ENCODE measurements at regions not wholly inside any gene's neighbourhood (a gene's known extent, or its start where the extent isn't known, plus 50 kb on each side); places are given as distances from the start of the nearest gene placed in this dataset.
A peak's percentile ranks its signal among the peaks of the same experiment; 100 is the strongest.

- POLR2A ChIA-PET: interaction anchor here in 1 of 2 donors (0.5 kb wide), 1 partner anchor 28 kb away, joined by 4 read pairs; no protein-coding TSS in a partner anchor
- no peak for ATAC-seq (replicated peaks in 1 of 4)
These were observed 89.6 kb downstream of the LEPR start for GRCh38 chr1:65509912-65510680.

GRCh38 chr1:65510961-65511360, 90.5 kb downstream of the LEPR start:
- no peak overlapping the region for H3K4me3 Mint-ChIP-seq
- no peaks in the 10 kb centered on the region for H3K36me3 ChIP-seq (ENCODE audit: control insufficient read depth in 2 of 2, extremely low read depth in 1 of 2, insufficient read depth in 1 of 2, low read length in 1 of 2)

More at GRCh38 chr1:65509912-65510680, 89.6 kb downstream of the LEPR start:
- Histone ChIP-seq H3K4me1 (ENCODE audit: control insufficient read depth in 1 of 2, extremely low read depth in 1 of 2, insufficient read depth in 2 of 2, low read length in 2 of 2) (no peaks in the 10 kb centered on the region), H3K9me3 (no peaks in the 10 kb centered on the region), H3K27ac (ENCODE audit: low read length) (no peak overlapping the region), H3K27me3 (replicated peaks in 1 of 2; ENCODE audit: control insufficient read depth in 2 of 2, extremely low read depth in 1 of 2, insufficient read depth in 2 of 2, low read length in 1 of 2) (no peaks in the 10 kb centered on the region), H3K36me3 (ENCODE audit: control insufficient read depth in 2 of 2, extremely low read depth in 1 of 2, insufficient read depth in 1 of 2, low read length in 1 of 2) (no peaks in the 10 kb centered on the region), H3K4me3 (ENCODE audit: control insufficient read depth in 1 of 2, extremely low read depth in 1 of 2, low read length in 1 of 2) (no peak overlapping the region)
- Mint-ChIP-seq H3K4me1 (no peaks in the 10 kb centered on the region), H3K36me3 (no peaks in the 10 kb centered on the region), H3K27me3 (peaks cover 0 to 1% of the 10 kb centered on the region in 2 donors), H3K27ac (no peak overlapping the region), H3K9me3 (no peaks in the 10 kb centered on the region), H3K4me3 (no peak overlapping the region)
- CTCF ChIA-PET: no interaction called here
- WGBS (ENCODE audit: insufficient coverage): 80% methylated on average over 2 of the region's 5 CpGs
- DNase-seq: no peak

GRCh38 chr1:65512383-65512782, 91.9 kb downstream of the LEPR start:
- POLR2A ChIA-PET: no interaction called here
- ATAC-seq (replicated peaks in 1 of 4): no peak

More at GRCh38 chr1:65510961-65511360, 90.5 kb downstream of the LEPR start:
- no peaks in the 10 kb centered on the region for H3K9me3 ChIP-seq
- no CpG with 5 or more reads among the region's 1 CpG for WGBS (ENCODE audit: insufficient coverage)
- no peak overlapping the region for H3K4me3 ChIP-seq (ENCODE audit: control insufficient read depth in 1 of 2, extremely low read depth in 1 of 2, low read length in 1 of 2)
- no peak for ATAC-seq (replicated peaks in 1 of 4)
- no peaks in the 10 kb centered on the region for H3K27me3 ChIP-seq (replicated peaks in 1 of 2; ENCODE audit: control insufficient read depth in 2 of 2, extremely low read depth in 1 of 2, insufficient read depth in 2 of 2, low read length in 1 of 2)
- POLR2A ChIA-PET: no interaction called here
- Mint-ChIP-seq H3K36me3 (no peaks in the 10 kb centered on the region), H3K9me3 (no peaks in the 10 kb centered on the region), H3K27me3 (peaks cover 0 to 1% of the 10 kb centered on the region in 2 donors), H3K27ac (no peak overlapping the region), H3K4me1 (no peaks in the 10 kb centered on the region)
- no peak for DNase-seq
- H3K27ac ChIP-seq (ENCODE audit: low read length): no peak overlapping the region
- CTCF ChIA-PET: no interaction called here
- H3K4me1 ChIP-seq (ENCODE audit: control insufficient read depth in 1 of 2, extremely low read depth in 1 of 2, insufficient read depth in 2 of 2, low read length in 2 of 2): no peaks in the 10 kb centered on the region

GRCh38 chr1:65512967-65513780, 92.7 kb downstream of the LEPR start:
- H3K27ac Mint-ChIP-seq: no peak overlapping the region
- ATAC-seq (replicated peaks in 1 of 4) (no peak), DNase-seq (no peak)
- no peak overlapping the region for H3K4me3 ChIP-seq (ENCODE audit: control insufficient read depth in 1 of 2, extremely low read depth in 1 of 2, low read length in 1 of 2)
- no peaks in the 10 kb centered on the region for H3K4me1 Mint-ChIP-seq
- no peaks in the 10 kb centered on the region for H3K4me1 ChIP-seq (ENCODE audit: control insufficient read depth in 1 of 2, extremely low read depth in 1 of 2, insufficient read depth in 2 of 2, low read length in 2 of 2)
- no peak overlapping the region for H3K27ac ChIP-seq (ENCODE audit: low read length)
- H3K4me3 Mint-ChIP-seq: no peak overlapping the region
- no CpG with 5 or more reads among the region's 1 CpG for WGBS (ENCODE audit: insufficient coverage)
- no peaks in the 10 kb centered on the region for H3K9me3 ChIP-seq
- no peaks in the 10 kb centered on the region for H3K36me3 ChIP-seq (ENCODE audit: control insufficient read depth in 2 of 2, extremely low read depth in 1 of 2, insufficient read depth in 1 of 2, low read length in 1 of 2)
- H3K36me3 Mint-ChIP-seq: no peaks in the 10 kb centered on the region
- no peaks in the 10 kb centered on the region for H3K9me3 Mint-ChIP-seq
- POLR2A ChIA-PET: interaction anchor here in 1 of 2 donors (0.6 kb wide), 1 partner anchor 1147 kb away, joined by 3 read pairs; no protein-coding TSS in a partner anchor
- CTCF ChIA-PET: no interaction called here
- peaks cover 0 to 1% of the 10 kb centered on the region in 2 donors for H3K27me3 Mint-ChIP-seq
- H3K27me3 ChIP-seq (replicated peaks in 1 of 2; ENCODE audit: control insufficient read depth in 2 of 2, extremely low read depth in 1 of 2, insufficient read depth in 2 of 2, low read length in 1 of 2): no peaks in the 10 kb centered on the region

More at GRCh38 chr1:65512383-65512782, 91.9 kb downstream of the LEPR start:
- WGBS (ENCODE audit: insufficient coverage): 88% methylated on average over 2 of the region's 4 CpGs
- Histone ChIP-seq H3K27ac (ENCODE audit: low read length) (no peak overlapping the region), H3K4me3 (ENCODE audit: control insufficient read depth in 1 of 2, extremely low read depth in 1 of 2, low read length in 1 of 2) (no peak overlapping the region), H3K27me3 (replicated peaks in 1 of 2; ENCODE audit: control insufficient read depth in 2 of 2, extremely low read depth in 1 of 2, insufficient read depth in 2 of 2, low read length in 1 of 2) (no peaks in the 10 kb centered on the region), H3K9me3 (no peaks in the 10 kb centered on the region), H3K36me3 (ENCODE audit: control insufficient read depth in 2 of 2, extremely low read depth in 1 of 2, insufficient read depth in 1 of 2, low read length in 1 of 2) (no peaks in the 10 kb centered on the region), H3K4me1 (ENCODE audit: control insufficient read depth in 1 of 2, extremely low read depth in 1 of 2, insufficient read depth in 2 of 2, low read length in 2 of 2) (no peaks in the 10 kb centered on the region)
- peaks cover 0 to 1% of the 10 kb centered on the region in 2 donors for H3K27me3 Mint-ChIP-seq
- H3K4me1 Mint-ChIP-seq: no peaks in the 10 kb centered on the region
- no peak overlapping the region for H3K4me3 Mint-ChIP-seq
- no peaks in the 10 kb centered on the region for H3K36me3 Mint-ChIP-seq
- DNase-seq: no peak
- H3K27ac Mint-ChIP-seq: no peak overlapping the region
- no peaks in the 10 kb centered on the region for H3K9me3 Mint-ChIP-seq
- CTCF ChIA-PET: no interaction called here

GRCh38 chr1:65514041-65514440, 93.6 kb downstream of the LEPR start:
- Histone ChIP-seq H3K36me3 (ENCODE audit: control insufficient read depth in 2 of 2, extremely low read depth in 1 of 2, insufficient read depth in 1 of 2, low read length in 1 of 2) (no peaks in the 10 kb centered on the region), H3K27ac (ENCODE audit: low read length) (no peak overlapping the region), H3K4me3 (ENCODE audit: control insufficient read depth in 1 of 2, extremely low read depth in 1 of 2, low read length in 1 of 2) (no peak overlapping the region), H3K27me3 (replicated peaks in 1 of 2; ENCODE audit: control insufficient read depth in 2 of 2, extremely low read depth in 1 of 2, insufficient read depth in 2 of 2, low read length in 1 of 2) (no peaks in the 10 kb centered on the region), H3K9me3 (no peaks in the 10 kb centered on the region), H3K4me1 (ENCODE audit: control insufficient read depth in 1 of 2, extremely low read depth in 1 of 2, insufficient read depth in 2 of 2, low read length in 2 of 2) (no peaks in the 10 kb centered on the region)
- ATAC-seq (replicated peaks in 1 of 4) (no peak), DNase-seq (no peak)
- Mint-ChIP-seq H3K36me3 (no peaks in the 10 kb centered on the region), H3K4me3 (no peak overlapping the region), H3K4me1 (no peaks in the 10 kb centered on the region), H3K9me3 (no peaks in the 10 kb centered on the region), H3K27me3 (peaks cover 0 to 1% of the 10 kb centered on the region in 2 donors), H3K27ac (no peak overlapping the region)
- CTCF ChIA-PET: no interaction called here
- WGBS (ENCODE audit: insufficient coverage): 100% methylated on average over 1 of the region's 2 CpGs
- POLR2A ChIA-PET: interaction anchor here in 1 of 2 donors (0.6 kb wide), 1 partner anchor 1146 kb away, joined by 3 read pairs; no protein-coding TSS in a partner anchor

GRCh38 chr1:65524931-65525265, 104.4 kb downstream of the LEPR start:
- WGBS (ENCODE audit: insufficient coverage): 10% methylated on average over 2 of the region's 5 CpGs
- no peak overlapping the region for H3K27ac ChIP-seq (ENCODE audit: low read length)
- Mint-ChIP-seq H3K27me3 (peaks cover 40 to 44% of the 10 kb centered on the region in 2 donors), H3K27ac (no peak overlapping the region), H3K4me3 (peak overlapping the region; percentile 13 to 48 (median 37)), H3K36me3 (peaks cover 8% of the 10 kb centered on the region), H3K4me1 (peaks cover 0 to 8% (median 7%) of the 10 kb centered on the region in 3 donors), H3K9me3 (peaks cover 0 to 3% (median 0%) of the 10 kb centered on the region in 3 donors)
- H3K9me3 ChIP-seq: no peaks in the 10 kb centered on the region
- H3K4me1 ChIP-seq (ENCODE audit: control insufficient read depth in 1 of 2, extremely low read depth in 1 of 2, insufficient read depth in 2 of 2, low read length in 2 of 2): no peaks in the 10 kb centered on the region
- H3K27me3 ChIP-seq (replicated peaks in 1 of 2; ENCODE audit: control insufficient read depth in 2 of 2, extremely low read depth in 1 of 2, insufficient read depth in 2 of 2, low read length in 1 of 2): peaks cover 12% of the 10 kb centered on the region in 2 experiments
- no peak overlapping the region for H3K4me3 ChIP-seq (ENCODE audit: control insufficient read depth in 1 of 2, extremely low read depth in 1 of 2, low read length in 1 of 2)
- no peak for ATAC-seq (replicated peaks in 1 of 4)
- DNase-seq: no peak
- CTCF ChIA-PET: interaction anchor here in 1 of 2 donors (0.6 to 0.7 kb wide), 2 partner anchors 11 to 14 kb away, joined by 3 read pairs; no protein-coding TSS in a partner anchor
- H3K36me3 ChIP-seq (ENCODE audit: control insufficient read depth in 2 of 2, extremely low read depth in 1 of 2, insufficient read depth in 1 of 2, low read length in 1 of 2): no peaks in the 10 kb centered on the region
- POLR2A ChIA-PET: no interaction called here
